AG09319 (cell line): ENCODE measurements at regions not wholly inside any gene's neighbourhood (a gene's known extent, or its start where the extent isn't known, plus 50 kb on each side); places are given as distances from the start of the nearest gene placed in this dataset.

Experiments
- DNase-seq: peaks from one replicate; pipeline ENCODE4 v3.0.0-alpha.2; 2010; ENCODE audit warnings: low read depth; ENCODE audit errors: extremely low read depth
- CTCF ChIP-seq: IDR thresholded peaks from 2 replicates; pipeline ENCODE4 v1.5.1; 2011; ENCODE audit warnings: low read depth, mild to moderate bottlenecking, inconsistent platforms, low read length, moderate library complexity

GRCh38 chr2:158042666-158043065 is 59.0 kb upstream of the UPP2 start:
- TF ChIP-seq CTCF: no peak
- no peak for DNase-seq

GRCh38 chr2:158042245-158042644 is 59.4 kb upstream of the UPP2 start:
- TF ChIP-seq CTCF: no peak
- DNase-seq: no peak

- TF ChIP-seq CTCF: no peak
- no peak for DNase-seq
These were observed 60.3 kb upstream of the UPP2 start for GRCh38 chr2:158041400-158041799.

GRCh38 chr2:158038901-158039300 is 62.8 kb upstream of the UPP2 start:
- no peak for TF ChIP-seq CTCF
- no peak for DNase-seq

GRCh38 chr2:158034198-158034866 is 67.3 kb upstream of the UPP2 start:
- peak; percentile 68 for TF ChIP-seq CTCF
- peak; percentile 45 for DNase-seq

GRCh38 chr2:158031371-158031770 is 70.3 kb upstream of the UPP2 start:
- DNase-seq: no peak
- TF ChIP-seq CTCF: no peak

- TF ChIP-seq CTCF: no peak
- peak; percentile 86 for DNase-seq
These were observed 76.2 kb upstream of the UPP2 start for GRCh38 chr2:158025255-158025996.
